Ishikawa (cell line): ENCODE measurements at regions not wholly inside any gene's neighbourhood (a gene's known extent, or its start where the extent isn't known, plus 50 kb on each side); places are given as distances from the start of the nearest gene placed in this dataset.
A peak's percentile ranks its signal among the peaks of the same experiment; 100 is the strongest.

Experiments
- CEBPB ChIP-seq: IDR thresholded peaks from 2 replicates; pipeline ENCODE4 v1.6.1; 2012
- CREB1 ChIP-seq: IDR thresholded peaks from 2 replicates; pipeline ENCODE4 v1.6.1; 2012; ENCODE audit warnings: low read depth
- EGR1 ChIP-seq: IDR thresholded peaks from 2 replicates; pipeline ENCODE4 v1.6.1; 2012
- EP300 ChIP-seq: IDR thresholded peaks from 2 replicates; pipeline ENCODE4 v1.6.1; 2012; ENCODE audit warnings: borderline replicate concordance
- FOXM1 ChIP-seq: IDR thresholded peaks from 2 replicates; pipeline ENCODE4 v1.6.1; 2012; ENCODE audit warnings: low read depth, borderline replicate concordance
- MAX ChIP-seq: IDR thresholded peaks from 2 replicates; pipeline ENCODE4 v1.6.1; 2012
- NFIC ChIP-seq: IDR thresholded peaks from 2 replicates; pipeline ENCODE4 v1.6.1; 2012
- RAD21 ChIP-seq: IDR thresholded peaks from 2 replicates; pipeline ENCODE4 v1.6.1; 2012; ENCODE audit warnings: low read depth
- REST ChIP-seq: IDR thresholded peaks from 2 replicates; pipeline ENCODE4 v1.6.1; 2012; ENCODE audit warnings: low read depth, mild to moderate bottlenecking
- TAF1 ChIP-seq: IDR thresholded peaks from 2 replicates; pipeline ENCODE4 v1.6.1; 2012; ENCODE audit warnings: low read depth, mild to moderate bottlenecking
- TCF12 ChIP-seq: IDR thresholded peaks from 2 replicates; pipeline ENCODE4 v1.6.1; 2012; ENCODE audit warnings: low read depth
- TEAD4 ChIP-seq: IDR thresholded peaks from 2 replicates; pipeline ENCODE4 v1.6.1; 2012
- USF1 ChIP-seq: IDR thresholded peaks from 2 replicates; pipeline ENCODE4 v1.6.1; 2012
- YY1 ChIP-seq: IDR thresholded peaks from 2 replicates; pipeline ENCODE4 v1.6.1; 2012; ENCODE audit warnings: low read depth
- ZBTB7A ChIP-seq: IDR thresholded peaks from 2 replicates; pipeline ENCODE4 v1.6.1; 2012; ENCODE audit warnings: low read depth

GRCh38 chr3:150251187-150252062, 156.7 kb upstream of the TSC22D2 start:
- TF ChIP-seq EGR1 (no peak), YY1 (no peak), REST (no peak)

- TF ChIP-seq REST (no peak), MAX (no peak), EP300 (no peak), NFIC (no peak)
Measured at GRCh38 chr3:150249779-150250470, 158.2 kb upstream of the TSC22D2 start.

- TF ChIP-seq CEBPB (no peak), TCF12 (no peak), TAF1 (no peak), USF1 (no peak), MAX (no peak), EGR1 (no peak), YY1 (no peak), FOXM1 (no peak), EP300 (no peak), TEAD4 (no peak), NFIC (no peak)
Measured at GRCh38 chr3:150248888-150249681, 159.0 kb upstream of the TSC22D2 start.

GRCh38 chr3:150248116-150248887, 159.8 kb upstream of the TSC22D2 start:
- TF ChIP-seq TEAD4 (peak; percentile 41; the same call in 1 of the 2 replicates), CREB1 (no peak)

GRCh38 chr3:150247441-150247840, 160.7 kb upstream of the TSC22D2 start:
- TF ChIP-seq TAF1 = no peak
- TF ChIP-seq NFIC = no peak
- no peak for TF ChIP-seq CREB1
- no peak for TF ChIP-seq REST
- no peak for TF ChIP-seq CEBPB
- no peak for TF ChIP-seq YY1
- no peak for TF ChIP-seq TEAD4
- TF ChIP-seq FOXM1 = no peak
- TF ChIP-seq ZBTB7A = no peak
- TF ChIP-seq TCF12 = no peak
- TF ChIP-seq RAD21 = no peak
- no peak for TF ChIP-seq EGR1
- TF ChIP-seq USF1 = no peak
- TF ChIP-seq MAX = no peak
